ENCODE measurements at regions not wholly inside any gene's neighbourhood (a gene's known extent, or its start where the extent isn't known, plus 50 kb on each side); places are given as distances from the start of the nearest gene placed in this dataset.

- TF ChIP-seq ETV6 (CRISPR knock-in tag; conservative IDR thresholded peaks at IDR 0.05), result no peak
- no peak for TF ChIP-seq ZNF629 (CRISPR knock-in tag; conservative IDR thresholded peaks at IDR 0.05)
Observed at GRCh38 chr4:166282081-166282770, 409.2 kb downstream of the TLL1 start (continued).

GRCh38 chr4:166284221-166284620, 411.2 kb downstream of the TLL1 start:
- Histone ChIP-seq H4K20me1 (ENCODE audit: insufficient read depth, low read length) (no peaks in the 10 kb centered on the region), H2AFZ (ENCODE audit: low read length) (no peak overlapping the region), H3K27me3 (ENCODE audit: control insufficient read depth in 1 of 2, insufficient read depth in 2 of 2, low read length in 2 of 2) (no peaks in the 10 kb centered on the region; a peak in 1 of 5 replicates), H3K4me1 (ENCODE audit: insufficient read depth, low read length) (no peaks in the 10 kb centered on the region), H3K27ac (ENCODE audit: extremely low read length, insufficient read depth, low read length) (no peak overlapping the region), H3K4me2 (ENCODE audit: low read depth, low read length) (no peak overlapping the region), H3K9ac (ENCODE audit: insufficient read depth, low read depth, low read length) (no peak overlapping the region), H3K9me3 (ENCODE audit: low read length) (no peaks in the 10 kb centered on the region), H3K36me3 (replicated peaks in 1 of 2; ENCODE audit: control insufficient read depth in 1 of 2, insufficient read depth in 2 of 2, low read length in 2 of 2) (no peaks in the 10 kb centered on the region), H3K4me3 (replicated peaks in 1 of 3; ENCODE audit: insufficient read depth in 1 of 3, low read depth in 2 of 3, low read length in 3 of 3) (no peak overlapping the region), H3K79me2 (ENCODE audit: insufficient read depth, low read length) (no peaks in the 10 kb centered on the region)
- in situ Hi-C loops (cut with HindIII; ENCODE audit: extremely low pct_ligation_motif_present, low pct_unique_long_range_greater_than_20kb), result no loop called here
- ATAC-seq (no peak), DNase-seq (ENCODE audit: low spot score) (no peak), FAIRE-seq (no peak)
- ChIA-PET CTCF (ENCODE audit: low intra/inter-chr PET ratio, low total read pairs) (no interaction called here), POLR2A (no interaction called here)
- BruUV-seq (replicated peaks), result no TSS peak
- TF ChIP-seq ZNF10 (CRISPR knock-in tag; IDR thresholded peaks at IDR 0.05; ENCODE audit: borderline replicate concordance, low read depth) (no peak), FOSL1 (CRISPR knock-in tag; IDR thresholded peaks at IDR 0.05; ENCODE audit: borderline replicate concordance) (no peak), TERF1 (CRISPR knock-in tag; IDR thresholded peaks at IDR 0.05) (no peak), ZSCAN21 (CRISPR knock-in tag; IDR thresholded peaks at IDR 0.05; ENCODE audit: borderline replicate concordance) (no peak), SCMH1 (CRISPR knock-in tag; IDR thresholded peaks at IDR 0.05; ENCODE audit: borderline replicate concordance) (no peak), XRCC5 (optimal IDR thresholded peaks at IDR 0.05; ENCODE audit: low read length) (no peak), MED8 (CRISPR knock-in tag; IDR thresholded peaks at IDR 0.05; ENCODE audit: insufficient replicate concordance) (no peak)
- intact Hi-C loops (cut with micrococcal nuclease; ENCODE audit: unreplicated experiment), result no loop called here
